IPS DF 4.7 (cell line): ENCODE measurements at regions not wholly inside any gene's neighbourhood (a gene's known extent, or its start where the extent isn't known, plus 50 kb on each side); places are given as distances from the start of the nearest gene placed in this dataset.

Experiments
- DNase-seq: peaks from one replicate; pipeline ENCODE4 v3.0.0-alpha.2; 2013; ENCODE audit warnings: low spot score; ENCODE audit errors: extremely low read depth

- DNase-seq, result no peak
Measured at GRCh38 chr16:51353055-51353454, 202.0 kb upstream of the SALL1 start.

- DNase-seq, result no peak
Measured at GRCh38 chr16:51349626-51350025, 198.6 kb upstream of the SALL1 start.

- DNase-seq, result no peak
Measured at GRCh38 chr16:51343411-51343810, 192.3 kb upstream of the SALL1 start.

GRCh38 chr16:51341204-51341603 lies 190.1 kb upstream of the SALL1 start:
- DNase-seq, result no peak

GRCh38 chr16:51337662-51338061 lies 186.6 kb upstream of the SALL1 start:
- DNase-seq, result peak; percentile 22

- no peak for DNase-seq
Measured at GRCh38 chr16:51328733-51329132, 177.7 kb upstream of the SALL1 start.

- no peak for DNase-seq
Measured at GRCh38 chr16:51327001-51327400, 175.9 kb upstream of the SALL1 start.

GRCh38 chr16:51326131-51326856 lies 175.2 kb upstream of the SALL1 start:
- no peak for DNase-seq

- no peak for DNase-seq
Measured at GRCh38 chr16:51321251-51321650, 170.2 kb upstream of the SALL1 start.

- DNase-seq, result no peak
Measured at GRCh38 chr16:51317575-51317974, 166.5 kb upstream of the SALL1 start.

GRCh38 chr16:51313198-51313597 lies 162.1 kb upstream of the SALL1 start:
- no peak for DNase-seq

- DNase-seq, result no peak
Measured at GRCh38 chr16:51312363-51313150, 161.5 kb upstream of the SALL1 start.

GRCh38 chr16:51310159-51310558 lies 159.1 kb upstream of the SALL1 start:
- no peak for DNase-seq

GRCh38 chr16:51306886-51307595 lies 156.0 kb upstream of the SALL1 start:
- no peak for DNase-seq

- DNase-seq, result no peak
Measured at GRCh38 chr16:51306116-51306515, 155.0 kb upstream of the SALL1 start.

- no peak for DNase-seq
Measured at GRCh38 chr16:51305337-51305736, 154.3 kb upstream of the SALL1 start.

- no peak for DNase-seq
Measured at GRCh38 chr16:51302042-51302441, 151.0 kb upstream of the SALL1 start.

- DNase-seq, result no peak
Measured at GRCh38 chr16:51298800-51299199, 147.7 kb upstream of the SALL1 start.

GRCh38 chr16:51290442-51291285 lies 139.6 kb upstream of the SALL1 start:
- peak; percentile 16 for DNase-seq

- DNase-seq, result no peak
Measured at GRCh38 chr16:51289336-51289735, 138.3 kb upstream of the SALL1 start.

GRCh38 chr16:51287121-51287755 lies 136.2 kb upstream of the SALL1 start:
- no peak for DNase-seq
